GM13977 (cell line): ENCODE measurements at regions not wholly inside any gene's neighbourhood (a gene's known extent, or its start where the extent isn't known, plus 50 kb on each side); places are given as distances from the start of the nearest gene placed in this dataset.

Experiments used
- DNase-seq: peaks from one replicate; pipeline ENCODE4 v3.0.0; 2012; ENCODE audit warnings: low spot score
- in situ Hi-C: fragments of 300-500 bp; cut with MboI; formaldehyde crosslinking; loops from one replicate; pipeline ENCODE4 v1.12.0; 2022; ENCODE audit warnings: low sequenced_read_pairs, low pct_unique_long_range_greater_than_20kb, mixed read lengths, inconsistent platforms; ENCODE audit not compliant: unreplicated experiment
- TF ChIP-seq, protein P1 (sequence below): IDR thresholded peaks from 2 replicates; pipeline ENCODE4 v1.5.1; 2012; ENCODE audit warnings: mild to moderate bottlenecking, control low read depth; ENCODE audit not compliant: insufficient read depth; ENCODE audit errors: extremely low read depth, missing control alignments

DNA sequence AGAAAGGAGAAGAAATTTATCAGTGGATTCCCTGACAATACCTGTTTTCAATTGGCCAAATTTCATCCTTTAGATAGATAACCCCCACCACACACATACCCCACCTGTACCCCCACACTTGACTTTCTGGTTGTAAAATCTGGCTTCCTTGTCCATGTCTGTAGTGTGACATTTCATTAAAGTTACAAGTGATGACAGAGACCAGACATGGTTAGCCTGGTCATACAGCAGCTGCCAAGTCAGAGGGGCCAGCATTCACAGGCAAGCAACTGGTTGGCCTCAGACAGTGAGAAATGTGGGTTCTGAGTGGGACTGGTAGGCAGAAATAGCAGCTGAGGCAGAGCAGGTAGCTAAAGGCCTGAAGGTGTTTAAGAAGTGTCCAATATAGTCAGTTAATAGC lies 238.6 kb upstream of the SOX14 start:
- in situ Hi-C loops: no loop called here
- no peak for DNase-seq
- TF ChIP-seq, protein P1, sequence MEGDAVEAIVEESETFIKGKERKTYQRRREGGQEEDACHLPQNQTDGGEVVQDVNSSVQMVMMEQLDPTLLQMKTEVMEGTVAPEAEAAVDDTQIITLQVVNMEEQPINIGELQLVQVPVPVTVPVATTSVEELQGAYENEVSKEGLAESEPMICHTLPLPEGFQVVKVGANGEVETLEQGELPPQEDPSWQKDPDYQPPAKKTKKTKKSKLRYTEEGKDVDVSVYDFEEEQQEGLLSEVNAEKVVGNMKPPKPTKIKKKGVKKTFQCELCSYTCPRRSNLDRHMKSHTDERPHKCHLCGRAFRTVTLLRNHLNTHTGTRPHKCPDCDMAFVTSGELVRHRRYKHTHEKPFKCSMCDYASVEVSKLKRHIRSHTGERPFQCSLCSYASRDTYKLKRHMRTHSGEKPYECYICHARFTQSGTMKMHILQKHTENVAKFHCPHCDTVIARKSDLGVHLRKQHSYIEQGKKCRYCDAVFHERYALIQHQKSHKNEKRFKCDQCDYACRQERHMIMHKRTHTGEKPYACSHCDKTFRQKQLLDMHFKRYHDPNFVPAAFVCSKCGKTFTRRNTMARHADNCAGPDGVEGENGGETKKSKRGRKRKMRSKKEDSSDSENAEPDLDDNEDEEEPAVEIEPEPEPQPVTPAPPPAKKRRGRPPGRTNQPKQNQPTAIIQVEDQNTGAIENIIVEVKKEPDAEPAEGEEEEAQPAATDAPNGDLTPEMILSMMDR: no peak

- TF ChIP-seq, protein P1: no peak
- no peak for DNase-seq
- in situ Hi-C loops: no loop called here
Measured at GRCh38 chr3:137542049-137542448, 222.1 kb upstream of the SOX14 start.

GRCh38 chr3:137554242-137554641 lies 209.9 kb upstream of the SOX14 start:
- in situ Hi-C loops: no loop called here
- no peak for DNase-seq
- TF ChIP-seq, protein P1: no peak

- TF ChIP-seq, protein P1: no peak
- DNase-seq: no peak
- in situ Hi-C loops: no loop called here
Measured at GRCh38 chr3:137568880-137569279, 195.2 kb upstream of the SOX14 start.

- no peak for DNase-seq
- in situ Hi-C loops: no loop called here
- TF ChIP-seq, protein P1: no peak
Measured at GRCh38 chr3:137572931-137573330, 191.2 kb upstream of the SOX14 start.

DNA sequence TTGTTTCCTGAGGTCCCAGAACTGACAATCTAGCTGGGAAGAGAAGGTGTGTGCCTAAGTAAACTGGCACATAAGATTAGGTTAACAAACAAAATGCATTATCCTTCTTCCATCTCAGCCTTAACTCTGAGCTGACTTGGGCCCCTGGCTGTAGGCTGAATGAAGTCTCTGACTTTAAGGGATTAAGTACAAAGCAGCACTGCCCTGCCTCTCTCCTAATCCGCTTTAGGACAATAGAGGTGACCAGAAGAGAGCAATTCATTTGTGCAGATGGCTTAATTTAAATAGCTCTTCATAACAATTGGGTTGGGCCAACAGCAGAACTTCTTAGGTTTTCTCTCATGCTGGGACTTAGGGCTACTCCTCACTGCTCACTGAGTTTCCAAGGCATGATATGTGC lies 181.6 kb upstream of the SOX14 start:
- DNase-seq: no peak
- TF ChIP-seq, protein P1: no peak
- in situ Hi-C loops: no loop called here

DNA sequence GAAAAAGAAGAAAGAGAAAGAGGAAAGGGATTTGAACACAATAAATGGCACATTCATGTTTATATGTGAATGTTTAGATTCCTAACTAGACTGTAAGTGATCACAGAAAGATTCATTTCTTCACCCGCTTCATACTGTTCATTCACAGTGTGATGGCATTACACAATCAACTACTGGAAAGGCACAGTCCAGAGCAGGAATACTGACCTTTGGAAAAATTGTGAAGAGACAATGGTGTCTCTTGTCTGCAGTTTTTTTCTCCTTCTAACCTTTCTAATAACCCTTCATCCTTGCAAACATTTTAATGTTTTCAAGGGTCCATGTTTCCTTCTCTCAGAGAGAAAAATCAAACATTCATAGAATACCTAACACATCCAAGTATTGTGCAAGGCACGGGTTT lies 180.9 kb upstream of the SOX14 start:
- DNase-seq: no peak
- TF ChIP-seq, protein P1: no peak
- in situ Hi-C loops: no loop called here
